ENCODE measurements at regions not wholly inside any gene's neighbourhood (a gene's known extent, or its start where the extent isn't known, plus 50 kb on each side); places are given as distances from the start of the nearest gene placed in this dataset.

GRCh38 chr12:100061814-100062213, 77.1 kb upstream of the ANKS1B start:
- TF ChIP-seq POLR2AphosphoS5 (IDR thresholded peaks at IDR 0.05; ENCODE audit: low read depth, low read length) (no peak), TAF1 (IDR thresholded peaks at IDR 0.05; ENCODE audit: borderline replicate concordance, insufficient read depth, low read length) (no peak), FOXP2 (optimal IDR thresholded peaks at IDR 0.05; ENCODE audit: borderline replicate concordance, extremely low read depth, extremely low read length, insufficient read depth) (no peak), REST (IDR thresholded peaks at IDR 0.05; ENCODE audit: insufficient read depth in 1 of 2, low read depth in 2 of 2, low read length in 2 of 2) (no peak), SIN3A (IDR thresholded peaks at IDR 0.05; ENCODE audit: borderline replicate concordance, insufficient read depth, low read length) (no peak)

DNA sequence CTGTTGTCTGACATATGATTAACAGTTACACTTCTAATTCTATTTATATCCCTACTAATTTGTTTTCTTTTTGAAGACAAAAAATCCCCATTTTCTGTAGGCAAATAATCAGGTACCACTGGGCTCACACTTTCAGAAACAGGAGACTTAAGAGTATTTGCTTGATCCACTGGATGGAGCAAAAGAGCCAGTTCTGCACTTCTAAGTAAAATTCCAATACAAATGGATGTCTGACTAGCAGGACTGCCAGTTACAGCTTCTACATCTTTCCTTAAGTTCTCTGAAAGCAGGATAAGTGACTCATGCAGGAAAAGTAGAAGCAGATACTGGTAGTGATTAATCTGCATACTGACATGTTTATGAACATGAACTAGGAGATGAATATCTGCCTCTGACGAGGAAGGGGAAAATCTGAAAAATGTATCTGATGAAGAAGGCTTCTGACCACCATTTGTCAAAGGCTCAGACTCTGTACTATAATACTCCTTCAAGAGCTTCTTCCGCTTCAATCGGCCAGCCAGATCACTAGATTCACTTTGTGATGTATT, 73.8 kb upstream of the ANKS1B start:
- TF ChIP-seq POLR2AphosphoS5 (IDR thresholded peaks at IDR 0.05; ENCODE audit: low read depth, low read length) (no peak), FOXP2 (optimal IDR thresholded peaks at IDR 0.05; ENCODE audit: borderline replicate concordance, extremely low read depth, extremely low read length, insufficient read depth) (no peak), SIN3A (IDR thresholded peaks at IDR 0.05; ENCODE audit: borderline replicate concordance, insufficient read depth, low read length) (no peak), TAF1 (IDR thresholded peaks at IDR 0.05; ENCODE audit: borderline replicate concordance, insufficient read depth, low read length) (no peak), REST (IDR thresholded peaks at IDR 0.05; ENCODE audit: insufficient read depth in 1 of 2, low read depth in 2 of 2, low read length in 2 of 2) (no peak)

DNA sequence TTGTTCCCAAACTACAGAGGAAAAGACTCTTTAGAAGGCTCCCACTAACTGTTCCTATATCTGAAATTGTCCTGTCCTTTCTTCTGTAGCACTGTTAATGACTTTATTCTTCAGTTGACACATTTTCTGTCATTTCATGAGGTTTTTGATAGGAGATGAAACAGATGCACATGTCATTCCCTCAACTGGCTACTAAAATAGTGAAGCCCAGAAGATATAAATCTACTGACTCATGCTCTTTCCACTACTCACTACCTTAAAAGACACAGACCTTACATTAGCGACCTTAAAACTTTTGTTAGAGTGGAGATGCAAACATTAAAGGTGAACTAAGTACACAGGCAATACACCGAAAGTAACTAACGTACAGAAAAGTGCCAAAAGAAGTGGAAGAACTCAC, 59.5 kb upstream of the ANKS1B start:
- TF ChIP-seq TAF1 (IDR thresholded peaks at IDR 0.05; ENCODE audit: borderline replicate concordance, insufficient read depth, low read length) = no peak
- TF ChIP-seq REST (IDR thresholded peaks at IDR 0.05; ENCODE audit: insufficient read depth in 1 of 2, low read depth in 2 of 2, low read length in 2 of 2) = no peak

DNA sequence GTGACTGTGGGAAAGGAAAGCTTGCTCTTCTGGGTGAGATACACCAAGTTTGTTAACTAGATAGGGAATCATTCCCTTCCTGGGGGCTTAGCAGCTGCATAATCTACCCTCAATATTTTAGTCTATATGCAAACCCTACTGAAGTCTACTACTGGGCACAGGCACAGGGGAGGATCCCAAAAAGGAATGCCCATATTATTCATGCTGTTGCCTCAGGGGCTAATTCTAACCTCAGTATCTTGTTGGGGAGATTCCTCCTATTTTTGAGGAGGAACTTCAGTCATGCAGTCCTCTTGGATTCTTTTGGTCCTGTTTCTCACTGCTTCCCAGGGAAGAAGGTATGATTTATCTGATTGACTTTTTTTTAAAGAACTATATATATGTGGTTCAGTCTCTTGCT, 58.9 kb upstream of the ANKS1B start:
- TF ChIP-seq TAF1 (IDR thresholded peaks at IDR 0.05; ENCODE audit: borderline replicate concordance, insufficient read depth, low read length) (no peak), POLR2AphosphoS5 (IDR thresholded peaks at IDR 0.05; ENCODE audit: low read depth, low read length) (no peak), SIN3A (IDR thresholded peaks at IDR 0.05; ENCODE audit: borderline replicate concordance, insufficient read depth, low read length) (no peak), FOXP2 (optimal IDR thresholded peaks at IDR 0.05; ENCODE audit: borderline replicate concordance, extremely low read depth, extremely low read length, insufficient read depth) (no peak), REST (IDR thresholded peaks at IDR 0.05; ENCODE audit: insufficient read depth in 1 of 2, low read depth in 2 of 2, low read length in 2 of 2) (no peak)
